ENCODE measurements at regions not wholly inside any gene's neighbourhood (a gene's known extent, or its start where the extent isn't known, plus 50 kb on each side); places are given as distances from the start of the nearest gene placed in this dataset.

DNA sequence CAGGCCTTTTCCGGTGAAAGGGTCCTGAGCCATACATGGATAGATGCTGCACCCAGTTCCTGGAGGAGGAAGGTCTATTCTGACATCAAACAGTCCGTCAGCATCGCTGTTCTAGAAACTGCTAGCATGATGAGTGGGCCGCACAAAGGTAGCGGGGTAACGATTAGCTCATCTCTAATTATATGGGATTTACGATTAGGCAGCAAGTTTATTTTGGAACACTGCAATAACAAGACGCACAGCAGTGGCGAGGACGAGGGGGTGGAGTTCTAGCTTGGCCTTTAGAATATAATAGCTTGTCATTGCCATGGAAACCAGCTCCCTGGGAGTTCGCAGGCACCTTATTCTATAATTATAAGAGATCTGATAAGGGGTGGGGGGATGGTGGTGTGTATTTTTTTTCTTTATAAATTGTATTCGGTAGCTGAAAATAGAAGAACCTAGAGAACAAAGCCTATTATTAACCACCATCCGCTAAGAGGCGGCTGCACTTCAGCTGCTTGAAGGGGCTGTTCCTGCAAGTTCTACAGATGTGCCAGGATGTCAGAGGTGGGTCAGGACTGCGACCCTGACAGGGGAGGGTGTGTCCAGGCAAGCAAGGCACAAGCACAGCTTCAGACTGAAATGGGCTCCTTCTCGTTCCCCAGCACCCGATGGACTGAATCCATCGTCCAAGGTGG lies 311.0 kb downstream of the AGTPBP1 start:
- H3K4me3 ChIP-seq (ENCODE audit: low read length): no peak overlapping the region
- no peaks in the 10 kb centered on the region for H3K9me3 ChIP-seq (ENCODE audit: control insufficient read depth, low read depth, low read length)
- no peak overlapping the region for H3K27ac ChIP-seq (ENCODE audit: low read length)
- H3K4me1 ChIP-seq (ENCODE audit: control insufficient read depth, insufficient read depth, low read length): no peaks in the 10 kb centered on the region
- no peaks in the 10 kb centered on the region for H3K36me3 ChIP-seq (ENCODE audit: control insufficient read depth, insufficient read depth, low read length)
- no peaks in the 10 kb centered on the region for H3K27me3 ChIP-seq (ENCODE audit: control insufficient read depth, insufficient read depth, low read length)
- 57% methylated on average over 1 of the region's 18 CpGs for WGBS (ENCODE audit: insufficient coverage, low lambda C conversion rate)
- no peak for DNase-seq

DNA sequence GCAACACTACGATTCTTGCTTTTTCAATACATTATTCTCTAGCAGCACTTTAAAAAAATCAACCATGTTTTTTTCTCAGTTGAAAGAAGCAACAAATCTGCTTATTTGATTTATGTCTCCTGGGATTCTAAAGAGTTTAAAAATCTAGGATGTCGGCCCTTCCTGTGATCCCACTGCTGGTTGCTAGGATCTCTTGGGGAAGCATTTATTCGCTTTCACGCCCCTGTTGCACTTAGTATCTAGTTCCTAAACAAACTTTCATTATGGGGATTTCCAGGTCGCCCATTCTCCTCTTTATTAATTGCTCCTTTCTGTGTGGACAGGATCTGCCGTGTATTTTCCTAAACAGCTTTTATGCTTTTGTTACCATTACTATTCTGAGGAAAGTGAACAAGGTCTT lies 313.5 kb downstream of the AGTPBP1 start:
- Histone ChIP-seq H3K27me3 (ENCODE audit: control insufficient read depth, insufficient read depth, low read length) (no peaks in the 10 kb centered on the region), H3K4me3 (ENCODE audit: low read length) (no peak overlapping the region), H3K4me1 (ENCODE audit: control insufficient read depth, insufficient read depth, low read length) (no peaks in the 10 kb centered on the region), H3K36me3 (ENCODE audit: control insufficient read depth, insufficient read depth, low read length) (no peaks in the 10 kb centered on the region), H3K27ac (ENCODE audit: low read length) (no peak overlapping the region), H3K9me3 (ENCODE audit: control insufficient read depth, low read depth, low read length) (no peaks in the 10 kb centered on the region)
- DNase-seq: no peak
- 70% methylated on average over 4 of the region's 6 CpGs for WGBS (ENCODE audit: insufficient coverage, low lambda C conversion rate)

DNA sequence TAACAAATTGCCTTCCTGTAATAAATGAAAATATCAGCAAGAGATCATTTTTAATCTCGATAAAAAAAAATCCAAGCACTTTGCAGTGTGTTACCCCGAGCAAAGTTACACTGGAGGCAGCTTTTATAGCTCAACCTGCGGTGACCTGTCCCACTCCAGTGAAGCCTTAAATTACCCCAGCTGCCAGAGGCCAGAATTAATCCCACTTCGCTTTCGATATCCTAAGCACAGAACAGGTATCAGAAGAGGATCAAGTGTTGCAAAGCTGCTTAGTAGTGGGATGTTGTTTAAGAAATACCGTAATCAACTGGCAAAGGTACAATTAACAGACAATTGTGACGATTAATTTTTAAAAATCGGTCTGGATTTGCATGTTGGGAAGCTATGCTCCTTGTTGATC lies 314.0 kb downstream of the AGTPBP1 start:
- Histone ChIP-seq H3K27me3 (ENCODE audit: control insufficient read depth, insufficient read depth, low read length) (no peaks in the 10 kb centered on the region), H3K4me3 (ENCODE audit: low read length) (no peak overlapping the region), H3K9me3 (ENCODE audit: control insufficient read depth, low read depth, low read length) (no peaks in the 10 kb centered on the region), H3K36me3 (ENCODE audit: control insufficient read depth, insufficient read depth, low read length) (no peaks in the 10 kb centered on the region), H3K27ac (ENCODE audit: low read length) (no peak overlapping the region), H3K4me1 (ENCODE audit: control insufficient read depth, insufficient read depth, low read length) (no peaks in the 10 kb centered on the region)
- WGBS (ENCODE audit: insufficient coverage, low lambda C conversion rate): 100% methylated on average over 1 of the region's 8 CpGs
- no peak for DNase-seq

DNA sequence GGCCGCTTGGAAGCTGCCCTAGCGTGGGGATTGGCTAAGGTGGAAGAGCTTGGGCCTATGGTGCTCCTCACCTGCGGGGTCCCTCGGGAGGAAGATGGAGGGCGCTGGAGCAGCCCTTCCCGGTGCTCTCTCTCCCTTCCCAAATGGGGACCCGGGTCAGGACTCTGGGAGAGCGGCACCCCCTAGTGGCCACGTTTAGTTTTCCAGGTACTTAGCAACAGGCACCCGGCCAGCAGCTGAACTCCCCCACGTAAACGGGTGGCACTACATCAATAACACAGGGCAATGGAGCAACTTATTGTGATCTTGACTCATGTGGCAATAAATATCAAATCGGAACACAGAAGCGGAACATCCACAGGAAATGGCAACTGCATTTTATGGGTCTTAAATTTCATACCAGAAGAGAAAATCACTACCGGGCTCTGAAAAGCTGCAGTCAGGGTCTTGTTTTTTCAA lies 316.6 kb downstream of the AGTPBP1 start:
- DNase-seq: peak; percentile 20 to 23
- no peaks in the 10 kb centered on the region for H3K4me1 ChIP-seq (ENCODE audit: control insufficient read depth, insufficient read depth, low read length)
- no peaks in the 10 kb centered on the region for H3K36me3 ChIP-seq (ENCODE audit: control insufficient read depth, insufficient read depth, low read length)
- H3K27ac ChIP-seq (ENCODE audit: low read length): no peak overlapping the region
- H3K9me3 ChIP-seq (ENCODE audit: control insufficient read depth, low read depth, low read length): no peaks in the 10 kb centered on the region
- no peaks in the 10 kb centered on the region for H3K27me3 ChIP-seq (ENCODE audit: control insufficient read depth, insufficient read depth, low read length)
- H3K4me3 ChIP-seq (ENCODE audit: low read length): no peak overlapping the region
- WGBS (ENCODE audit: insufficient coverage, low lambda C conversion rate): no CpG with 5 or more reads among the region's 15 CpGs

DNA sequence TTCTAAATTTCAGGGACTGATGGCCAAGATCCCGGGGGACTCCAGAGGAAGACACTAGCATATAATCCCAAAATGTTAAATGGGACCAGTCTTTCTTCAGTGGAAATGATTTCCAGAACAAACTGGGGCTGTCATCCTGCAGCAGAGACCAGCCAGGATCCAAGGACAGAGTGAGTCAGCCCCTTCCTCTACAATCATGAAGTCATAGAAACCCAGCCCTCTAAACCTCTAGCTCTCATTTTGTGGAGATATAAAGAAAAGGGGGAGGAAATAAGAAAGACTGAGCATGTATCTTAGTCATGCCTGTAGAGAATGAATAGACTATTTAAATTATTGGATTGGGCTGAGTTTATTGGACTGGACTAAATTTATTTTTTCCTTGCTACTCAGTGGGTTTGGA lies 318.3 kb downstream of the AGTPBP1 start:
- DNase-seq: no peak
- no CpG with 5 or more reads among the region's 1 CpG for WGBS (ENCODE audit: insufficient coverage, low lambda C conversion rate)
- H3K36me3 ChIP-seq (ENCODE audit: control insufficient read depth, insufficient read depth, low read length): no peaks in the 10 kb centered on the region
- no peak overlapping the region for H3K4me3 ChIP-seq (ENCODE audit: low read length)
- no peak overlapping the region for H3K27ac ChIP-seq (ENCODE audit: low read length)
- H3K9me3 ChIP-seq (ENCODE audit: control insufficient read depth, low read depth, low read length): no peaks in the 10 kb centered on the region
- H3K27me3 ChIP-seq (ENCODE audit: control insufficient read depth, insufficient read depth, low read length): no peaks in the 10 kb centered on the region
- H3K4me1 ChIP-seq (ENCODE audit: control insufficient read depth, insufficient read depth, low read length): no peaks in the 10 kb centered on the region

DNA sequence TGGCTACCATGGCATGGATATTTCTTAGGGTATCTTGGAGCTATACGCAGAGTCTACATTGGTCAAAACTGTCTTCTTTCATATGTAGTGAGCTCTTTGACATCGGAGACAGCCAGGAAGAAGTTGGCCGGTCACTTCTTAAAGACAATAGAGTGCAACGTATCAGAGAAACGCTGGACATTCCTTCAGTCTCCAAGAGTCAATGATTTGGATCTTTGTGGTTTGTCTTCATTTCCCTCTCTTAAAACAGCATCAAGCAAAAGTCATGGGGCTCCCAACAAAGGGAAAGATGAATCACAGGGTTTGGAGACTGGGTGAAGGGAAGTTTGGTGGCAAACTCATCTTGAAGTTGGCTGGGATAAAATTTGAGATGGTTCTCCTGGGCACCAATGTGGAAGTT lies 320.1 kb downstream of the AGTPBP1 start:
- no peaks in the 10 kb centered on the region for H3K9me3 ChIP-seq (ENCODE audit: control insufficient read depth, low read depth, low read length)
- no peaks in the 10 kb centered on the region for H3K4me1 ChIP-seq (ENCODE audit: control insufficient read depth, insufficient read depth, low read length)
- H3K27me3 ChIP-seq (ENCODE audit: control insufficient read depth, insufficient read depth, low read length): no peaks in the 10 kb centered on the region
- no peak overlapping the region for H3K27ac ChIP-seq (ENCODE audit: low read length)
- H3K36me3 ChIP-seq (ENCODE audit: control insufficient read depth, insufficient read depth, low read length): no peaks in the 10 kb centered on the region
- no peak overlapping the region for H3K4me3 ChIP-seq (ENCODE audit: low read length)
- WGBS (ENCODE audit: insufficient coverage, low lambda C conversion rate): 93% methylated on average over 3 of the region's 5 CpGs
- DNase-seq: no peak

DNA sequence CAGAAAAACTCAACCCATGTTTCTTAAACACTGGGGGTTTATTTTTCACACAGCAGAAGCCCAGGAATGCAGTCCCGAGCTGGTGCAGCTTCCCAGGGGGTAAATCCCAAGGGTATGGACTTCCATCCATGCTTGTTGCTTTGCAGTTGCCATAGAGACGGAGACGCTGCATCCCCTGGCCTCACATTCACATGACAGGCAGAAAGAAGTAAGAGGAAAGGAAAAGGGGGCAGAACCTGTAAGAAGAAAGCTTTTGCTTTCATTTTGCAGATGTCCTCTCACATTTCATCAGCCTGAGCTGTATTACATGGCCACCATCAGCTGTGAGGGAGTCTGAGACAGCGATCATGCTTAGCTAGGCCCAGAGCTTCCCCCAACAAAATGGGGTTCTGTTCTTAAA lies 321.0 kb downstream of the AGTPBP1 start:
- Histone ChIP-seq H3K27ac (ENCODE audit: low read length) (no peak overlapping the region), H3K36me3 (ENCODE audit: control insufficient read depth, insufficient read depth, low read length) (no peaks in the 10 kb centered on the region), H3K4me1 (ENCODE audit: control insufficient read depth, insufficient read depth, low read length) (no peaks in the 10 kb centered on the region), H3K9me3 (ENCODE audit: control insufficient read depth, low read depth, low read length) (no peaks in the 10 kb centered on the region), H3K27me3 (ENCODE audit: control insufficient read depth, insufficient read depth, low read length) (no peaks in the 10 kb centered on the region), H3K4me3 (ENCODE audit: low read length) (no peak overlapping the region)
- WGBS (ENCODE audit: insufficient coverage, low lambda C conversion rate): no CpG with 5 or more reads among the region's 4 CpGs
- DNase-seq: peak in 1 of 2 donors; percentile 23

DNA sequence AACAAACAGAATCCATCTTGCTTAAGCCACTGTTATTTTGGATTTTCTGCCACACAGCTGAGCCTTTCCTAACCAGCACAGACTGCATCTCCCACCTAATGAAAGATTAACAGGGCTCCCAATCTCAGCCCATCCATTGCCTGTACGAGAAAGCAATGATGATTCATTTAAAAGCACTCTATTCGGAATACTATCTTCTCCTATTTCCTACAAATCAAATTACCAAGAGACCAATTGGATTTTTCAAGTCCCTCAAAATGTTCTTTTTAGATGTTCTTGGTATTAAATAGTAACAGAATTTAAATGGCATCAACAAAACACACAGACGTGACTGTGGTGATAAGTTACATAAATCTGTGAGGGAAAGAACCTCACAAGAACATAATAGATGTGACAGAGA lies 324.1 kb downstream of the AGTPBP1 start:
- Histone ChIP-seq H3K4me3 (ENCODE audit: low read length) (no peak overlapping the region), H3K9me3 (ENCODE audit: control insufficient read depth, low read depth, low read length) (no peaks in the 10 kb centered on the region), H3K27me3 (ENCODE audit: control insufficient read depth, insufficient read depth, low read length) (no peaks in the 10 kb centered on the region), H3K36me3 (ENCODE audit: control insufficient read depth, insufficient read depth, low read length) (no peaks in the 10 kb centered on the region), H3K27ac (ENCODE audit: low read length) (no peak overlapping the region), H3K4me1 (ENCODE audit: control insufficient read depth, insufficient read depth, low read length) (no peaks in the 10 kb centered on the region)
- DNase-seq: no peak
- no CpG with 5 or more reads among the region's 3 CpGs for WGBS (ENCODE audit: insufficient coverage, low lambda C conversion rate)

DNA sequence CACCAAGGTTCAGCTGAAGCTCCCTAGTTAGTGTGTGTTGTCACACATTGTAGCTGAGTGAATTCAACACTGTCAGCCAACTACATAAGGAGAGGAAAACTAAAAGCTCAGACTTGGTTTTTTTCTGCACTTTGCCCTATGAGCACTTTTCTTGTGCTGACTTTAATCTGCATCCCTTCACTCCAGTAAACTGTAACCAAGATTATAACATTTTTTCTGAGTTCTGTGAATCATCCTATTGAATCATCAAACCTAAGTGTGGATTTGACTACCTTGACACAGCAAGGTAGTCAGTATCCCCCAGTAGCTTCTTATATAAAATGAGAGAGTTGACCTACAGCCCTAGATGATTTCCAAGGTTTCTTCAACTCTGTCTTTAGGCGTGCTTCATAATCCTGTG lies 325.0 kb downstream of the AGTPBP1 start:
- Histone ChIP-seq H3K4me1 (ENCODE audit: control insufficient read depth, insufficient read depth, low read length) (no peaks in the 10 kb centered on the region), H3K27me3 (ENCODE audit: control insufficient read depth, insufficient read depth, low read length) (no peaks in the 10 kb centered on the region), H3K27ac (ENCODE audit: low read length) (no peak overlapping the region), H3K36me3 (ENCODE audit: control insufficient read depth, insufficient read depth, low read length) (no peaks in the 10 kb centered on the region), H3K4me3 (ENCODE audit: low read length) (no peak overlapping the region), H3K9me3 (ENCODE audit: control insufficient read depth, low read depth, low read length) (no peaks in the 10 kb centered on the region)
- no CpG with 5 or more reads among the region's 1 CpG for WGBS (ENCODE audit: insufficient coverage, low lambda C conversion rate)
- peak in 1 of 2 donors; percentile 46 for DNase-seq

DNA sequence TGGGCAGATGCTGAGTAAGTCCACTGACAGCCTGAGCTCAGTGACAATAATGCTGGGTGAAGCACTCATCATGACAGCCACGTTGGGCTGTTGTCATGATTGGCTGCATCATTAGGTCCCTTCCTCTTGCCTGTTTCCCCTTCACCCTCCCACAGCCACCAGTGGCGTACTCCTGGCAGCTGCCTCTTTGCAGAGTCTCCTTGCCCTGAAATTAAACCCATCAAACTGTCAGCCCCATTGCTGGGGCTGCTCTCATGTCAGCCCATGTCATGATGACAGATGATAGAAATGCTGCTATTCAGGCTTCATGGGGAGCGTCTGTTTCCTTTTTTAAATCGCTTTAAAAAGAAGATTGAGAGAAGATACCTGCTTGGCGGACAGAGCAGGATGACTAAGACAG lies 327.4 kb downstream of the AGTPBP1 start:
- Histone ChIP-seq H3K27ac (ENCODE audit: low read length) (no peak overlapping the region), H3K36me3 (ENCODE audit: control insufficient read depth, insufficient read depth, low read length) (no peaks in the 10 kb centered on the region), H3K9me3 (ENCODE audit: control insufficient read depth, low read depth, low read length) (no peaks in the 10 kb centered on the region), H3K4me3 (ENCODE audit: low read length) (no peak overlapping the region), H3K4me1 (ENCODE audit: control insufficient read depth, insufficient read depth, low read length) (no peaks in the 10 kb centered on the region), H3K27me3 (ENCODE audit: control insufficient read depth, insufficient read depth, low read length) (no peaks in the 10 kb centered on the region)
- DNase-seq: no peak
- no CpG with 5 or more reads among the region's 5 CpGs for WGBS (ENCODE audit: insufficient coverage, low lambda C conversion rate)

DNA sequence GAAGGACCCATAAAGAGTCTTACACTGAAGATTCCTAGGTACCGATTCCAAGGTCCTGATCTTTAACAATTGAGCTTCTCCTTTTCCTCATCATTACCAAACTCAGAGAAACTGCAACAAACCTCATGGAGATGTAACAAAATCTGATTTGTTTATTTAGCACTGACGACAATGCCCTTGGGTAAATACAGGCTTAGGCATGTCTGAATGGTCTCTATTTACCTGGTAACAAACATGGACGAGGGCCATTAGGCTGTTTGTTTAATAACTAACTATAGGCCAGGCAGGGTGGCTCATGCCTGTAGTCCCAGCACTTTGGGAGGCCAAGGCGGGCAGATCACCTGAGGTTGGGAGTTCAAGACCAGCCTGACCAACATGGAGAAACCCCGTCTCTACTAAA lies 333.3 kb downstream of the AGTPBP1 start:
- no CpG with 5 or more reads among the region's 5 CpGs for WGBS (ENCODE audit: insufficient coverage, low lambda C conversion rate)

More for the DNA sequence above, 333.3 kb downstream of the AGTPBP1 start:
- Histone ChIP-seq H3K4me1 (ENCODE audit: control insufficient read depth, insufficient read depth, low read length) (no peaks in the 10 kb centered on the region), H3K9me3 (ENCODE audit: control insufficient read depth, low read depth, low read length) (no peaks in the 10 kb centered on the region), H3K27me3 (ENCODE audit: control insufficient read depth, insufficient read depth, low read length) (no peaks in the 10 kb centered on the region), H3K4me3 (ENCODE audit: low read length) (no peak overlapping the region), H3K36me3 (ENCODE audit: control insufficient read depth, insufficient read depth, low read length) (no peaks in the 10 kb centered on the region), H3K27ac (ENCODE audit: low read length) (no peak overlapping the region)
- no peak for DNase-seq

Measured in large intestine (tissue), 3 donors.